Ishikawa (cell line): ENCODE measurements at regions not wholly inside any gene's neighbourhood (a gene's known extent, or its start where the extent isn't known, plus 50 kb on each side); places are given as distances from the start of the nearest gene placed in this dataset.

ENCODE experiments used
- CEBPB ChIP-seq: IDR thresholded peaks from 2 replicates; pipeline ENCODE4 v1.6.1; 2012
- CREB1 ChIP-seq: IDR thresholded peaks from 2 replicates; pipeline ENCODE4 v1.6.1; 2012; ENCODE audit warnings: low read depth
- EGR1 ChIP-seq: IDR thresholded peaks from 2 replicates; pipeline ENCODE4 v1.6.1; 2012
- EP300 ChIP-seq: IDR thresholded peaks from 2 replicates; pipeline ENCODE4 v1.6.1; 2012; ENCODE audit warnings: borderline replicate concordance
- FOXM1 ChIP-seq: IDR thresholded peaks from 2 replicates; pipeline ENCODE4 v1.6.1; 2012; ENCODE audit warnings: low read depth, borderline replicate concordance
- NFIC ChIP-seq: IDR thresholded peaks from 2 replicates; pipeline ENCODE4 v1.6.1; 2012
- RAD21 ChIP-seq: IDR thresholded peaks from 2 replicates; pipeline ENCODE4 v1.6.1; 2012; ENCODE audit warnings: low read depth
- TAF1 ChIP-seq: IDR thresholded peaks from 2 replicates; pipeline ENCODE4 v1.6.1; 2012; ENCODE audit warnings: low read depth, mild to moderate bottlenecking
- TCF12 ChIP-seq: IDR thresholded peaks from 2 replicates; pipeline ENCODE4 v1.6.1; 2012; ENCODE audit warnings: low read depth
- TEAD4 ChIP-seq: IDR thresholded peaks from 2 replicates; pipeline ENCODE4 v1.6.1; 2012
- YY1 ChIP-seq: IDR thresholded peaks from 2 replicates; pipeline ENCODE4 v1.6.1; 2012; ENCODE audit warnings: low read depth
- ZBTB7A ChIP-seq: IDR thresholded peaks from 2 replicates; pipeline ENCODE4 v1.6.1; 2012; ENCODE audit warnings: low read depth
- TF ChIP-seq, protein P1 (sequence below): IDR thresholded peaks from 2 replicates; pipeline ENCODE4 v1.6.1; 2012
- TF ChIP-seq, protein P2 (sequence below): IDR thresholded peaks from 2 replicates; pipeline ENCODE4 v1.6.1; 2012; ENCODE audit warnings: low read depth, mild to moderate bottlenecking
- TF ChIP-seq, protein P3 (sequence below): IDR thresholded peaks from 2 replicates; pipeline ENCODE4 v1.6.1; 2012

DNA sequence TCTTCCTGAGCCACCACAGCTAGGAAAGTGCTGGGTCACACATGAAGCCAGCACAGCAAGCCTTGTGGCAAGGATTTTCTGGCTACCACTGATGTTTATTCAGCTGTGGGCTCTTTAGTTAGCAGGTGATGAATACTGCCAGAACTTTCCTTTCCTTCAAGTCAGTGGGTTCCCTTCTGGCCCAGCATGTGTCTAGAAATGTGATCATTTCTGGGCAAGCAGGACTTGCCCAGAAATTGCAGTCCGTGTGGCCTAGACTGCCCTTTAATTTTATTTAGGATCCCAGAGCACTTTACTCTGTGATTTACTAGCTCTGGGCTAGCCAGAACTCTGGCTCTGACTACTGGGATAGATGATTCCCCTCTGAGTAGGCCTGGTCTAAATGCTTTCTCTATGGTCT, 397.5 kb downstream of the ZIC4 start:
- TF ChIP-seq CEBPB: no peak
- TF ChIP-seq NFIC: no peak
- TF ChIP-seq EGR1: no peak
- no peak for TF ChIP-seq EP300
- no peak for TF ChIP-seq RAD21
- TF ChIP-seq, protein P1, sequence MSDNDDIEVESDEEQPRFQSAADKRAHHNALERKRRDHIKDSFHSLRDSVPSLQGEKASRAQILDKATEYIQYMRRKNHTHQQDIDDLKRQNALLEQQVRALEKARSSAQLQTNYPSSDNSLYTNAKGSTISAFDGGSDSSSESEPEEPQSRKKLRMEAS: no peak
- no peak for TF ChIP-seq CREB1
- no peak for TF ChIP-seq YY1
- TF ChIP-seq TCF12: no peak
- TF ChIP-seq, protein P2, sequence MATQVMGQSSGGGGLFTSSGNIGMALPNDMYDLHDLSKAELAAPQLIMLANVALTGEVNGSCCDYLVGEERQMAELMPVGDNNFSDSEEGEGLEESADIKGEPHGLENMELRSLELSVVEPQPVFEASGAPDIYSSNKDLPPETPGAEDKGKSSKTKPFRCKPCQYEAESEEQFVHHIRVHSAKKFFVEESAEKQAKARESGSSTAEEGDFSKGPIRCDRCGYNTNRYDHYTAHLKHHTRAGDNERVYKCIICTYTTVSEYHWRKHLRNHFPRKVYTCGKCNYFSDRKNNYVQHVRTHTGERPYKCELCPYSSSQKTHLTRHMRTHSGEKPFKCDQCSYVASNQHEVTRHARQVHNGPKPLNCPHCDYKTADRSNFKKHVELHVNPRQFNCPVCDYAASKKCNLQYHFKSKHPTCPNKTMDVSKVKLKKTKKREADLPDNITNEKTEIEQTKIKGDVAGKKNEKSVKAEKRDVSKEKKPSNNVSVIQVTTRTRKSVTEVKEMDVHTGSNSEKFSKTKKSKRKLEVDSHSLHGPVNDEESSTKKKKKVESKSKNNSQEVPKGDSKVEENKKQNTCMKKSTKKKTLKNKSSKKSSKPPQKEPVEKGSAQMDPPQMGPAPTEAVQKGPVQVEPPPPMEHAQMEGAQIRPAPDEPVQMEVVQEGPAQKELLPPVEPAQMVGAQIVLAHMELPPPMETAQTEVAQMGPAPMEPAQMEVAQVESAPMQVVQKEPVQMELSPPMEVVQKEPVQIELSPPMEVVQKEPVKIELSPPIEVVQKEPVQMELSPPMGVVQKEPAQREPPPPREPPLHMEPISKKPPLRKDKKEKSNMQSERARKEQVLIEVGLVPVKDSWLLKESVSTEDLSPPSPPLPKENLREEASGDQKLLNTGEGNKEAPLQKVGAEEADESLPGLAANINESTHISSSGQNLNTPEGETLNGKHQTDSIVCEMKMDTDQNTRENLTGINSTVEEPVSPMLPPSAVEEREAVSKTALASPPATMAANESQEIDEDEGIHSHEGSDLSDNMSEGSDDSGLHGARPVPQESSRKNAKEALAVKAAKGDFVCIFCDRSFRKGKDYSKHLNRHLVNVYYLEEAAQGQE: no peak
- TF ChIP-seq, protein P3, sequence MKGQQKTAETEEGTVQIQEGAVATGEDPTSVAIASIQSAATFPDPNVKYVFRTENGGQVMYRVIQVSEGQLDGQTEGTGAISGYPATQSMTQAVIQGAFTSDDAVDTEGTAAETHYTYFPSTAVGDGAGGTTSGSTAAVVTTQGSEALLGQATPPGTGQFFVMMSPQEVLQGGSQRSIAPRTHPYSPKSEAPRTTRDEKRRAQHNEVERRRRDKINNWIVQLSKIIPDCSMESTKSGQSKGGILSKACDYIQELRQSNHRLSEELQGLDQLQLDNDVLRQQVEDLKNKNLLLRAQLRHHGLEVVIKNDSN: no peak
- TF ChIP-seq ZBTB7A: no peak
- no peak for TF ChIP-seq TEAD4
- no peak for TF ChIP-seq FOXM1
- TF ChIP-seq TAF1: no peak

DNA sequence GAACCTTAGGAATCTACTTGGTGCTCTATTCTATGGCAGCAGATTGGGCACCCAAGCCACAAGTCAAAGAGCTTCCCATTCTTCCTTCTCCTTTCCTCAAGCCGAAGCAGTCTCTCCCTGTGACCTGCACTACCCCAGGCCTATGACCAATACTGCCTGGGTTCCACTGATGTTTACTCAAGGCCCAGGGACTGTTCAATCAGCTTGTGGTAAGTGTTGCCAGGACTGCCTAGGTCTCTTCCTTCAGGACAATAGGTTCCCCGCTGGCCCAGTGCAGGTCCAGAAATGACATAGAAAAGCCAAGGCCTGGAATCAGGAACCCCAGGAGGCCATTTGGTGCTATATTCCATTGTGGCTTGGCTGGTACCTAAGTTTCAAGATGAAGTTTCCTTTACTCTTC, 397.9 kb downstream of the ZIC4 start:
- TF ChIP-seq CREB1: no peak
- no peak for TF ChIP-seq RAD21
- no peak for TF ChIP-seq TAF1
- no peak for TF ChIP-seq TCF12
- TF ChIP-seq NFIC: no peak
- no peak for TF ChIP-seq TEAD4
- TF ChIP-seq, protein P2: no peak
- TF ChIP-seq, protein P3: no peak
- no peak for TF ChIP-seq YY1
- no peak for TF ChIP-seq EGR1
- TF ChIP-seq EP300: no peak
- no peak for TF ChIP-seq CEBPB
- TF ChIP-seq, protein P1: no peak
- no peak for TF ChIP-seq FOXM1
- TF ChIP-seq ZBTB7A: no peak

DNA sequence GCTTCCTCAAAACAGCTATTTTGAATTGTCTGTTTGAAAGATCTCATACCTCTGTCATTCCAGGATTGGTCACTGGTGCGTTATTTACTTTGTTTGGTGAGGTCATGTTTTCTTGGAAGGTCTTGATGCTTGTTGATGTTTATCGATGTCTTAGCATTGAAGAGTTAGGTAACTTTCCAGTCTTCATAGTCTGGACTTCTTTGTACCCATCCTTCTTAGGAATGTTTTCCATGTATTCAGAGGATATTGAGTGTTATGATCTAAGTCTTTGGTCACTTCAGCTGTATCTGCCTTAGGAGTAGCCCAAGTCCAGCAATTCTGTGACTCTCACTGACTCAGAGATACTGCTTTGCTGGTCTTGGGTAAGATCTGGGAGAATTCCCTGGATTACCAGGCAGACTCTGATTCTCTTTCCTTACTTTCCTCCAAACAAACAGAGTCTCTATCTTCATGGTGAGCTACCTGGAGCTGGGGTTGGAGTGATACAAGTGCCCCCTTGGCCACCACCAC, 398.6 kb downstream of the ZIC4 start:
- TF ChIP-seq EGR1: no peak

DNA sequence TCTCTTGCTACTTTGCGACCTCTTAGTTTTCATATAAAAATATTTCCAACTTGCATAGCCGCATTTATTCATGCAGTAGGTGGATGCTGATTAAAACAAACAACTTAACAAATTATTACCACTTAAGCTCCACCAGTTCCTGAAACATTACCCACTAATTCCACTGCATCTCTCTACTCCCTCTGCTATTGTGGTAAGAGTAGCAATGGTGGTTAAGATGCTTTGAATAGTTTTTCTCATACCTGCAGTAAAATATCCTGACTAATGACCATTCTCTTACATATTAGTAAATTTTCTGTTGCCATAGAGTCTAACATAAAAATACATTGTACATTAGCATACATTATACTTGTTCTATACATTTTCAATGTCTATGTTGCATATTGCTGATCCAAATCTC, 397.6 kb upstream of the PLSCR5 start:
- TF ChIP-seq TEAD4: no peak
- TF ChIP-seq CREB1: no peak
- TF ChIP-seq YY1: no peak
- no peak for TF ChIP-seq EGR1
- TF ChIP-seq, protein P1: no peak
- no peak for TF ChIP-seq TAF1
- TF ChIP-seq, protein P3: no peak
- no peak for TF ChIP-seq CEBPB
- TF ChIP-seq EP300: no peak
- no peak for TF ChIP-seq ZBTB7A
- TF ChIP-seq, protein P2: no peak
- no peak for TF ChIP-seq NFIC
- TF ChIP-seq FOXM1: no peak
- TF ChIP-seq TCF12: no peak
- TF ChIP-seq RAD21: no peak
